Pancreas (tissue), 10 donors: ENCODE measurements at regions not wholly inside any gene's neighbourhood (a gene's known extent, or its start where the extent isn't known, plus 50 kb on each side); places are given as distances from the start of the nearest gene placed in this dataset.
A peak's percentile ranks its signal among the peaks of the same experiment; 100 is the strongest.

Source experiments
- ATAC-seq, 4 donors: fragments of 200-7000 bp; cut with Tn5 transposase; one replicate each; pipeline versions ENCODE4 v1.8.0 to v1.9.1; 2020; ENCODE audit warnings: mild to moderate bottlenecking in 4 of 4, moderate library complexity in 4 of 4
- DNase-seq, 6 donors: peaks; one replicate each; pipeline ENCODE4 v3.0.0-alpha.2; 2020
- FAIRE-seq: peaks from 2 replicates; lab custom pipeline; 2012; peaks lifted over from hg19 to GRCh38; lab: Jason Lieb, UNC
- H3K27ac ChIP-seq, 4 donors: fragments of 200-600 bp; sonication (generic); 1 replicate in 3 of 4; 2 replicates in 1 of 4; pipeline versions ENCODE4 v1.5.0 to v1.8.0; 2020
- H3K27me3 ChIP-seq, 4 donors: fragments of 200-600 bp; one replicate each; pipeline ENCODE4 v1.8.0; 2021
- H3K36me3 ChIP-seq, 3 donors: fragments of 200-600 bp; sonication (generic) in 1 of 3; one replicate each; pipeline versions ENCODE4 v1.5.0 to v1.8.0; 2020 to 2021
- H3K4me1 ChIP-seq, 3 donors: fragments of 200-600 bp; one replicate each; pipeline ENCODE4 v1.8.0; 2021
- H3K4me3 ChIP-seq, 4 donors: fragments of 200-600 bp; sonication (generic) in 2 of 4; one replicate each; pipeline versions ENCODE4 v1.5.0 to v1.8.0; 2020 to 2021
- H3K9me3 ChIP-seq, 4 donors: fragments of 200-600 bp; one replicate each; pipeline ENCODE4 v1.8.0; 2021
- WGBS, 2 donors: extraction: QIAGEN DNeasy Blood & Tissue Kit; methylation state at CpG; one replicate each; pipeline ENCODE4 v1.1.7; 2013; 5-methylcytosine and 5-hydroxymethylcytosine counted together
- intact Hi-C, 3 donors: fragments of 100-400 bp; cut with DNase I; formaldehyde crosslinking; loops; one replicate each; pipeline versions ENCODE4 v1.11.1 to v1.14.2; 2022
- TF ChIP-seq, protein P1 (sequence below), 4 donors: fragments of 200-600 bp; sonication (generic) in 3 of 4; IDR thresholded peaks; one replicate each; pipeline versions ENCODE4 v1.5.0 to v1.8.0; 2021; ENCODE audit warnings: antibody characterized with exemption in 4 of 4
- donor health status: healthy with polysubstance abuse.
- donor health status: DM: no; HTN: no; CAD: no; lungs with moderate emphysema.
- donor health status: DM: no; HTN: no; CAD: no.
- donor health status: control.
- donor health status: control.
- donor health status: Bipolar disorder and iron deficiency.
- donor health status: DM: yes; HTN: yes; CAD: no.
- donor health status: DM: no; HTN: no; CAD: no.
- donor health status: DM: no; HTN: no; CAD: no.
- donor health status: DM: yes; HTN: yes; CAD: no.

DNA sequence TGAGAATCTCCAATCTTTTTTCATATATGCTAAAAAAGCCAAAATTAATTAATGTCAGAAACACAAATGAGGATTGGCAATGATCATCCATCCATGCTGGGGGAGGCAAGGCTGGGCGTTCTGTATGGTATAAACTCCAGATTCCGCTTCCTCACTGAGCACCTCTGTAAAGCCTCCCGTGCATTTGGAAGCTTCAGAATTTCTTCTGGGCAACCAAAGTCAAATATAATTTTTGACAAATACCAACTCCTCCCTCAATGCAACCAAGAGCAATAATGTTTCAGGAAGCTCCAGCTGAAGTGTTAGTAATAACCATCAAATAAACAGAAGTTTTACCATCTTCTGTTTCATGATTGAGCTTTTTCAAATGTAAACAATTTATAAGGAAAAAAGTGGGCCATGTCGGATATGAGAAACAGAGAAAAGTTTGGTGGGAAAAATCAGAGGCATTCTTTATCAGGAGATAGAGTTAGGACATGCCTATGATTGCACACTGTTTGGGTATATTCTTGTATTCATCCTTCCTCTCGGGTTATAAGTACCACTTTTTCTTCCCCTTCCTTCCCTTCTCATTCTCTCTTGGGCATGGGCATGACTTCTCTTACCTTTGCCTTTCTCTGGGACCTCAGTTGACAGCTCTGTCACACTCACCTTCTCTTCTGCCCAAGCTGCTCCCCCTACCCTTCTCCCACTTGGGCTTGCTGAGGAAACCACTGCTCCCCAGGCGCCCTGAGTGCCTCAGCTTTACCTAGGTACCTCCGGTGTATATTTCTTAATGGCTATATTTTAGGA, 149.5 kb upstream of the ZEB2 start:
- FAIRE-seq (no peak), ATAC-seq (no peak), DNase-seq (no peak)
- intact Hi-C loops = no loop called here
- H3K4me1 ChIP-seq = no peaks in the 10 kb centered on the region
- no peaks in the 10 kb centered on the region for H3K9me3 ChIP-seq
- no peaks in the 10 kb centered on the region for H3K36me3 ChIP-seq
- TF ChIP-seq, protein P1, sequence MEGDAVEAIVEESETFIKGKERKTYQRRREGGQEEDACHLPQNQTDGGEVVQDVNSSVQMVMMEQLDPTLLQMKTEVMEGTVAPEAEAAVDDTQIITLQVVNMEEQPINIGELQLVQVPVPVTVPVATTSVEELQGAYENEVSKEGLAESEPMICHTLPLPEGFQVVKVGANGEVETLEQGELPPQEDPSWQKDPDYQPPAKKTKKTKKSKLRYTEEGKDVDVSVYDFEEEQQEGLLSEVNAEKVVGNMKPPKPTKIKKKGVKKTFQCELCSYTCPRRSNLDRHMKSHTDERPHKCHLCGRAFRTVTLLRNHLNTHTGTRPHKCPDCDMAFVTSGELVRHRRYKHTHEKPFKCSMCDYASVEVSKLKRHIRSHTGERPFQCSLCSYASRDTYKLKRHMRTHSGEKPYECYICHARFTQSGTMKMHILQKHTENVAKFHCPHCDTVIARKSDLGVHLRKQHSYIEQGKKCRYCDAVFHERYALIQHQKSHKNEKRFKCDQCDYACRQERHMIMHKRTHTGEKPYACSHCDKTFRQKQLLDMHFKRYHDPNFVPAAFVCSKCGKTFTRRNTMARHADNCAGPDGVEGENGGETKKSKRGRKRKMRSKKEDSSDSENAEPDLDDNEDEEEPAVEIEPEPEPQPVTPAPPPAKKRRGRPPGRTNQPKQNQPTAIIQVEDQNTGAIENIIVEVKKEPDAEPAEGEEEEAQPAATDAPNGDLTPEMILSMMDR (IDR thresholded peaks at IDR 0.05) = no peak
- WGBS, 2 donors = 79 to 89% methylated on average over 7 of the region's 7 CpGs
- no peaks in the 10 kb centered on the region for H3K27me3 ChIP-seq
- H3K4me3 ChIP-seq = no peak overlapping the region
- no peak overlapping the region for H3K27ac ChIP-seq

DNA sequence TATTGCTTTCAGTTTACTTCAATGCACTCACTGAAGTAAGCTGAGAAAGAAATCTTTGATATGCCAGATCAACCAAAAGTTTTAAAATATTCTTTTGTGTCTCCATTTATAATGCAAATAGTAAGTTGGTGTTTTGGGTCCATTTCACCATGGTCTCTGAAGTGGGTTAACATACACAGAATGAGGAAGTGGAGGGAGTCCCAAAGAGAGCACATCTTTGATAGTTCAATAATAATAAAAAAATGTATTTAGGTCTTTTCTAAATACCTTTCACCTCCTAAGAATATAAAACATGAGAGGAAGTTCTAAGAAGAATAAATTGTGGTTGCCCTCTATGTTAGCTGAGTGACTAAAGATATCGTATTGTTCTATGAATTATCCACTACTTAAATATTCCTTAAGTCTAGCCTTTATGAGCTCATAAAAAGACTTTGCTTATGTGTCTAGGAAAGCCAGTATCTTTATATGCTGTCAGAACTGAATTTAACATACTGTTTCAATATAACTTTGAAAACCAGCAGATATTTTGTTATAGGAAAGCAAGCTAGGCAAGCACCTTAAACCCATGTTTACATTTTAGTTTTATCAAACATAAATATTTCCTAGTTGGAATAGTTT, 148.7 kb upstream of the ZEB2 start:
- intact Hi-C loops = no loop called here
- H3K27ac ChIP-seq = no peak overlapping the region
- WGBS, 2 donors = 71 to 98% methylated on average over 1 of the region's 1 CpG
- TF ChIP-seq, protein P1 (IDR thresholded peaks at IDR 0.05) = no peak
- H3K27me3 ChIP-seq = no peaks in the 10 kb centered on the region
- ATAC-seq (no peak), FAIRE-seq (no peak), DNase-seq (no peak)
- H3K4me1 ChIP-seq = no peaks in the 10 kb centered on the region
- H3K9me3 ChIP-seq = no peaks in the 10 kb centered on the region
- H3K36me3 ChIP-seq = no peaks in the 10 kb centered on the region
- no peak overlapping the region for H3K4me3 ChIP-seq

DNA sequence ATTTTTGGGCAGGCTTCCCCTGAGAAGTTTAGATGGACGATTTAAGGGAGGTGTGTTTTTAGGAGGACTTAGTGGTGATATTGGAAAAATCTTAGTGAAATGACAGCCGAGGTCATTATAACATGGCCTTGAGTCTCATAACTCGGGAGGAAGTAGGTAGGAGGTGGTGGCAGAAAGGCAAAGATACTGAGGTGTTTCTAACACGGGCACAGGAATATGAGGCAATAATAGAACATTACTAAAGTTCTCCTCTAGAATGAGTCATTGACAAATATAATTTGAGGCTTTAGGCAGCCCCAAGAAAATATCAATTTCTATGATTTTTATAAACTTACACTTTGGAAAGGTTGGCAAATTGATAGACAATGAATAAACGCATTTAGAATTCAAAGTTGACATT, 146.1 kb upstream of the ZEB2 start:
- H3K9me3 ChIP-seq = no peaks in the 10 kb centered on the region
- intact Hi-C loops = no loop called here
- TF ChIP-seq, protein P1 (IDR thresholded peaks at IDR 0.05) = no peak
- DNase-seq = no peak
- no peaks in the 10 kb centered on the region for H3K27me3 ChIP-seq
- 47 to 54% methylated on average over 5 of the region's 5 CpGs for WGBS, 2 donors
- H3K27ac ChIP-seq = no peak overlapping the region
- H3K36me3 ChIP-seq = no peaks in the 10 kb centered on the region
- no peak for ATAC-seq
- no peak overlapping the region for H3K4me3 ChIP-seq
- H3K4me1 ChIP-seq = no peaks in the 10 kb centered on the region
- no peak for FAIRE-seq

DNA sequence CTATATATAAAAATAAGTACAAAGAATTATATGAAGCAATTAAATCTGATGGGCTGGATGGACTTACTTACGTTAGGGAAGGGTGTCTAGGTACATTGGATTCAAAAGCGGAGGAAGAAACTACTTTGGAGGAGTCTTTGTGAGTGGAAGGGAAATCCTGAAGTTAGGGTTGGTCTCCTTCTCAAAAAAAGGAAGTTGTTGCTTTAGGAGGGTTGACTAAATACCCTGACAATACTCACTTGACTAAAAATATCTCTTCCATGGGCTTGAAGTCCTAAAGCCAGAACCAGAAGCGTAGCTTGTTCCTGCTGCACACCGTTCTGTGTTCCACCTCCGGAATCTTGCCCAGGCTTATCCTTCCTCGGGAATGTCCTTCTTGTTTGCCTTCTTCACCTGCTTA, 143.3 kb upstream of the ZEB2 start:
- intact Hi-C loops = no loop called here
- ATAC-seq = peak in 2 of 4 donors; percentile 51 to 54
- no peaks in the 10 kb centered on the region for H3K9me3 ChIP-seq
- H3K4me1 ChIP-seq = no peaks in the 10 kb centered on the region
- H3K36me3 ChIP-seq = no peaks in the 10 kb centered on the region
- TF ChIP-seq, protein P1 (IDR thresholded peaks at IDR 0.05) = no peak
- H3K4me3 ChIP-seq = no peak overlapping the region
- no peak for FAIRE-seq
- H3K27me3 ChIP-seq = no peaks in the 10 kb centered on the region
- DNase-seq = no peak
- 83 to 87% methylated on average over 6 of the region's 6 CpGs for WGBS, 2 donors
- H3K27ac ChIP-seq = no peak overlapping the region
